Neural cell (in vitro differentiated cells): ENCODE measurements at regions not wholly inside any gene's neighbourhood (a gene's known extent, or its start where the extent isn't known, plus 50 kb on each side); places are given as distances from the start of the nearest gene placed in this dataset.

Experiments
- H2AFZ ChIP-seq: fragments of 200-600, 300-800 bp; sonication (generic), shearing (Covaris generic); 2 replicates; pipeline ENCODE4 v1.6.0; 2014; ENCODE audit warnings: low read depth, mild to moderate bottlenecking, antibody characterized with exemption, low read length, moderate library complexity
- H3F3A ChIP-seq: fragments of 200-600 bp; shearing (Covaris generic); 2 replicates; pipeline ENCODE4 v1.6.1; 2016; ENCODE audit warnings: mild to moderate bottlenecking, moderate library complexity, mixed read lengths, antibody characterized with exemption, low read length; ENCODE audit not compliant: insufficient read depth, poor library complexity, severe bottlenecking
- H3K27ac ChIP-seq: fragments of 200-600, 300-800 bp; sonication (generic), shearing (Covaris generic); 2 replicates; pipeline ENCODE4 v1.5.1; 2014; ENCODE audit warnings: mild to moderate bottlenecking, low read length, moderate library complexity
- H3K27me3 ChIP-seq: fragments of 300-800, 200-600 bp; sonication (generic), shearing (Covaris generic); 2 replicates; pipeline ENCODE4 v1.6.0; 2014; ENCODE audit warnings: mild to moderate bottlenecking, low read depth, low read length, moderate library complexity; ENCODE audit not compliant: insufficient read depth
- H3K36me3 ChIP-seq: fragments of 300-800, 200-600 bp; sonication (generic), shearing (Covaris generic); 2 replicates; pipeline ENCODE4 v1.5.1; 2014; ENCODE audit warnings: mild to moderate bottlenecking, antibody characterized with exemption, low read length, moderate library complexity; ENCODE audit not compliant: insufficient read depth
- H3K4me2 ChIP-seq: fragments of 300-800, 200-600 bp; sonication (generic), shearing (Covaris generic); 2 replicates; pipeline ENCODE4 v1.6.0; 2014; ENCODE audit warnings: mild to moderate bottlenecking, low read length
- H3K4me3 ChIP-seq: fragments of 300-800, 200-600 bp; sonication (generic), shearing (Covaris generic); 2 replicates; pipeline ENCODE4 v1.5.1; 2014; ENCODE audit warnings: mild to moderate bottlenecking, low read length, moderate library complexity
- H3K79me2 ChIP-seq: fragments of 200-600 bp; shearing (Covaris generic); replicated peaks from 2 replicates; pipeline ENCODE4 v1.6.0; 2014; ENCODE audit warnings: mild to moderate bottlenecking, low read length, moderate library complexity; ENCODE audit not compliant: insufficient read depth
- H3K9ac ChIP-seq: fragments of 300-800, 200-600 bp; sonication (generic), shearing (Covaris generic); 2 replicates; pipeline ENCODE4 v1.6.1; 2016; ENCODE audit warnings: mild to moderate bottlenecking, low read length, mixed read lengths
- H3K9me2 ChIP-seq: fragments of 200-600 bp; shearing (Covaris generic); 2 replicates; pipeline ENCODE4 v1.6.1; 2016; ENCODE audit warnings: mild to moderate bottlenecking, low read length, mixed read lengths; ENCODE audit not compliant: insufficient read depth
- H3K9me3 ChIP-seq: fragments of 200-600, 300-800 bp; sonication (generic), shearing (Covaris generic); 2 replicates; pipeline ENCODE4 v1.6.1; 2016; ENCODE audit warnings: mild to moderate bottlenecking, mixed run types, low read length, moderate library complexity, mixed read lengths
- H4K20me1 ChIP-seq: fragments of 200-600 bp; shearing (Covaris generic); 2 replicates; pipeline ENCODE4 v1.6.1; 2016; ENCODE audit warnings: mild to moderate bottlenecking, mixed run types; ENCODE audit not compliant: insufficient read depth
- EP300 ChIP-seq: fragments of 450-650 bp; conservative IDR thresholded peaks from 2 replicates; pipeline ENCODE4 v1.6.1; 2014; ENCODE audit warnings: antibody characterized with exemption, mild to moderate bottlenecking, moderate library complexity; ENCODE audit not compliant: poor library complexity, severe bottlenecking
- EZH2 ChIP-seq: fragments of 200-600, 300-800 bp; shearing (Covaris generic), sonication (generic); IDR thresholded peaks from 2 replicates; pipeline ENCODE4 v1.6.1; 2014; ENCODE audit warnings: antibody characterized with exemption, low read length, borderline replicate concordance, mild to moderate bottlenecking; ENCODE audit not compliant: insufficient read depth, poor library complexity, severe bottlenecking
- MXI1 ChIP-seq: fragments of 450-650 bp; conservative IDR thresholded peaks from 2 replicates; pipeline ENCODE4 v1.6.1; 2014; ENCODE audit warnings: antibody characterized with exemption, mild to moderate bottlenecking; ENCODE audit not compliant: poor library complexity, severe bottlenecking
- POLR2AphosphoS5 ChIP-seq: IDR thresholded peaks from 2 replicates; pipeline ENCODE4 v1.6.1; 2012
- RAD21 ChIP-seq: fragments of 450-650 bp; conservative IDR thresholded peaks from 2 replicates; pipeline ENCODE4 v1.6.1; 2014; ENCODE audit warnings: antibody characterized with exemption, mild to moderate bottlenecking, moderate library complexity
- SMC3 ChIP-seq: fragments of 450-650 bp; conservative IDR thresholded peaks from 2 replicates; pipeline ENCODE4 v1.6.1; 2014; ENCODE audit warnings: antibody characterized with exemption, mild to moderate bottlenecking, moderate library complexity; ENCODE audit not compliant: poor library complexity
- TAF1 ChIP-seq: IDR thresholded peaks from 2 replicates; pipeline ENCODE4 v1.6.1; 2012; ENCODE audit warnings: low read depth
- TF ChIP-seq, protein P1 (sequence below): fragments of 450-650 bp; IDR thresholded peaks from 2 replicates; pipeline ENCODE4 v1.5.1; 2014; ENCODE audit warnings: antibody characterized with exemption, mild to moderate bottlenecking, moderate library complexity; ENCODE audit not compliant: poor library complexity, severe bottlenecking
- TF ChIP-seq, protein P2 (sequence below): IDR thresholded peaks from 2 replicates; pipeline ENCODE4 v1.6.1; 2012; ENCODE audit warnings: borderline replicate concordance

GRCh38 chr5:68587171-68587570 lies 371.6 kb downstream of the PIK3R1 start:
- Histone ChIP-seq H3K4me2 (no peak overlapping the region), H3K27me3 (no peaks in the 10 kb centered on the region), H3K79me2 (no peaks in the 10 kb centered on the region), H3K9ac (no peak overlapping the region), H3K4me3 (no peak overlapping the region), H3K27ac (no peak overlapping the region), H2AFZ (no peak overlapping the region), H3K9me3 (no peaks in the 10 kb centered on the region), H4K20me1 (no peaks in the 10 kb centered on the region), H3K9me2 (no peaks in the 10 kb centered on the region), H3K36me3 (no peaks in the 10 kb centered on the region), H3F3A (no peaks in the 10 kb centered on the region)
- TF ChIP-seq MXI1 (no peak), EP300 (no peak), SMC3 (no peak), EZH2 (no peak), RAD21 (no peak), POLR2AphosphoS5 (no peak), TAF1 (no peak)
- TF ChIP-seq, protein P1, sequence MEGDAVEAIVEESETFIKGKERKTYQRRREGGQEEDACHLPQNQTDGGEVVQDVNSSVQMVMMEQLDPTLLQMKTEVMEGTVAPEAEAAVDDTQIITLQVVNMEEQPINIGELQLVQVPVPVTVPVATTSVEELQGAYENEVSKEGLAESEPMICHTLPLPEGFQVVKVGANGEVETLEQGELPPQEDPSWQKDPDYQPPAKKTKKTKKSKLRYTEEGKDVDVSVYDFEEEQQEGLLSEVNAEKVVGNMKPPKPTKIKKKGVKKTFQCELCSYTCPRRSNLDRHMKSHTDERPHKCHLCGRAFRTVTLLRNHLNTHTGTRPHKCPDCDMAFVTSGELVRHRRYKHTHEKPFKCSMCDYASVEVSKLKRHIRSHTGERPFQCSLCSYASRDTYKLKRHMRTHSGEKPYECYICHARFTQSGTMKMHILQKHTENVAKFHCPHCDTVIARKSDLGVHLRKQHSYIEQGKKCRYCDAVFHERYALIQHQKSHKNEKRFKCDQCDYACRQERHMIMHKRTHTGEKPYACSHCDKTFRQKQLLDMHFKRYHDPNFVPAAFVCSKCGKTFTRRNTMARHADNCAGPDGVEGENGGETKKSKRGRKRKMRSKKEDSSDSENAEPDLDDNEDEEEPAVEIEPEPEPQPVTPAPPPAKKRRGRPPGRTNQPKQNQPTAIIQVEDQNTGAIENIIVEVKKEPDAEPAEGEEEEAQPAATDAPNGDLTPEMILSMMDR: no peak
- TF ChIP-seq, protein P2, sequence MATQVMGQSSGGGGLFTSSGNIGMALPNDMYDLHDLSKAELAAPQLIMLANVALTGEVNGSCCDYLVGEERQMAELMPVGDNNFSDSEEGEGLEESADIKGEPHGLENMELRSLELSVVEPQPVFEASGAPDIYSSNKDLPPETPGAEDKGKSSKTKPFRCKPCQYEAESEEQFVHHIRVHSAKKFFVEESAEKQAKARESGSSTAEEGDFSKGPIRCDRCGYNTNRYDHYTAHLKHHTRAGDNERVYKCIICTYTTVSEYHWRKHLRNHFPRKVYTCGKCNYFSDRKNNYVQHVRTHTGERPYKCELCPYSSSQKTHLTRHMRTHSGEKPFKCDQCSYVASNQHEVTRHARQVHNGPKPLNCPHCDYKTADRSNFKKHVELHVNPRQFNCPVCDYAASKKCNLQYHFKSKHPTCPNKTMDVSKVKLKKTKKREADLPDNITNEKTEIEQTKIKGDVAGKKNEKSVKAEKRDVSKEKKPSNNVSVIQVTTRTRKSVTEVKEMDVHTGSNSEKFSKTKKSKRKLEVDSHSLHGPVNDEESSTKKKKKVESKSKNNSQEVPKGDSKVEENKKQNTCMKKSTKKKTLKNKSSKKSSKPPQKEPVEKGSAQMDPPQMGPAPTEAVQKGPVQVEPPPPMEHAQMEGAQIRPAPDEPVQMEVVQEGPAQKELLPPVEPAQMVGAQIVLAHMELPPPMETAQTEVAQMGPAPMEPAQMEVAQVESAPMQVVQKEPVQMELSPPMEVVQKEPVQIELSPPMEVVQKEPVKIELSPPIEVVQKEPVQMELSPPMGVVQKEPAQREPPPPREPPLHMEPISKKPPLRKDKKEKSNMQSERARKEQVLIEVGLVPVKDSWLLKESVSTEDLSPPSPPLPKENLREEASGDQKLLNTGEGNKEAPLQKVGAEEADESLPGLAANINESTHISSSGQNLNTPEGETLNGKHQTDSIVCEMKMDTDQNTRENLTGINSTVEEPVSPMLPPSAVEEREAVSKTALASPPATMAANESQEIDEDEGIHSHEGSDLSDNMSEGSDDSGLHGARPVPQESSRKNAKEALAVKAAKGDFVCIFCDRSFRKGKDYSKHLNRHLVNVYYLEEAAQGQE: no peak

DNA sequence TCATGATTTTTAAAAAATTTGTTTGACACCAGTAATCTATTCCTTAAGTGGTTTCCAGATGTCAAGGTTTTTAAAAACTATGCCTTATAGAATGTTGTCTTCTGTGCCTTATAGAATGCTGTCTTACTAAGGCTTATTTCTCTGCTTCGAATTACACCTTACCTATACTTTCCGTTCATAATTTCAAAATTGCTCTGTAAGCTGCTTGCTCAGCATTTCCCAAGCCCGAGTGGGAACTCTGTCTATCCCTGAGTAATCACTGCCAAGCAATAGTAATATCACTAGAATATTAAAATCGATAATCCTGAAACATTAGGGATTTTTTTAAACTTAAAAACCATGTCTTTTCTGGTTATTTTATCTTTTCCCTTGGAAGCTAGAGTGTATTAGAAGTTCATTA lies 376.3 kb downstream of the PIK3R1 start:
- no peaks in the 10 kb centered on the region for H3K36me3 ChIP-seq
- no peak overlapping the region for H3K4me2 ChIP-seq
- no peaks in the 10 kb centered on the region for H3K9me2 ChIP-seq
- no peaks in the 10 kb centered on the region for H3K27me3 ChIP-seq
- H4K20me1 ChIP-seq: no peaks in the 10 kb centered on the region
- no peak overlapping the region for H2AFZ ChIP-seq
- H3K9me3 ChIP-seq: no peaks in the 10 kb centered on the region
- TF ChIP-seq EP300: no peak
- no peaks in the 10 kb centered on the region for H3K79me2 ChIP-seq
- no peak overlapping the region for H3K27ac ChIP-seq
- H3F3A ChIP-seq: no peaks in the 10 kb centered on the region
- H3K4me3 ChIP-seq: no peak overlapping the region
- no peak overlapping the region for H3K9ac ChIP-seq

- H4K20me1 ChIP-seq: no peaks in the 10 kb centered on the region
- H3K4me2 ChIP-seq: no peak overlapping the region
- H3F3A ChIP-seq: no peaks in the 10 kb centered on the region
- no peak overlapping the region for H3K4me3 ChIP-seq
- no peaks in the 10 kb centered on the region for H3K9me2 ChIP-seq
- no peaks in the 10 kb centered on the region for H3K27me3 ChIP-seq
- no peak overlapping the region for H3K9ac ChIP-seq
- TF ChIP-seq EZH2 (no peak), EP300 (no peak), RAD21 (no peak), SMC3 (no peak), MXI1 (no peak), POLR2AphosphoS5 (no peak), TAF1 (no peak)
- TF ChIP-seq, protein P1: no peak
- TF ChIP-seq, protein P2: no peak
- H3K36me3 ChIP-seq: no peaks in the 10 kb centered on the region
- no peak overlapping the region for H2AFZ ChIP-seq
- no peak overlapping the region for H3K27ac ChIP-seq
- no peaks in the 10 kb centered on the region for H3K79me2 ChIP-seq
- no peaks in the 10 kb centered on the region for H3K9me3 ChIP-seq
Observed at GRCh38 chr5:68592351-68592750, 376.8 kb downstream of the PIK3R1 start.
